NOMO-1 treated with dmso at 0.1 percent for 144 hours (cell line): ENCODE measurements at regions not wholly inside any gene's neighbourhood (a gene's known extent, or its start where the extent isn't known, plus 50 kb on each side); places are given as distances from the start of the nearest gene placed in this dataset.
"Not testable (repeated sequence)": the region's sequence is repeated elsewhere in the genome, so short reads cannot be mapped to it uniquely, and the experiment has no call there.

Source experiments
- DNase-seq: peaks from one replicate; lab custom pipeline; 2025; ENCODE audit not compliant: unreplicated experiment; lab: John Stamatoyannopoulos, UW

GRCh38 chr15:93759629-93760028, 471.7 kb upstream of the MCTP2 start:
- no peak for DNase-seq

DNA sequence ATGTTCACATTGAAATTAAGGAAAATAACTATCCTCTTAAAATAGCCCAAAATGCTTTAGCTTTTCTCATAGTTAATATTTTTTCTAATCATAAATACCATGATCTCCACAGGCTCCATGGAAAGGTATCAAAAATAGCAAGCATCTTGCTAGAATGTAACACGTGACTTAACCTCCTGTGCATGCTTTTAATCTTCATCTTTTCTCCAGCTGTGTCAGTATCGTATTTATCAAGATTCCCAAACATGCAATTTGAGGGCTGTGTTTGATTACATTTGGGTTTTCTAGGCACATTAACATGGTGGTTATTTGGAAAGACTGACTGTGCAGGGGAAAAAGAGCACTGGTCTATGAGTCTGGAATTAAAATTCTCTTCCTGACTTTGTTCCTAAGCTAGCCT, 472.5 kb upstream of the MCTP2 start:
- DNase-seq = no peak

GRCh38 chr15:93748710-93749109, 482.7 kb upstream of the MCTP2 start:
- no peak for DNase-seq

- DNase-seq = not testable (repeated sequence)
Measured at GRCh38 chr15:93734976-93735375, 496.4 kb upstream of the MCTP2 start.

GRCh38 chr15:93730724-93731123, 500.6 kb upstream of the MCTP2 start:
- DNase-seq = no peak

DNA sequence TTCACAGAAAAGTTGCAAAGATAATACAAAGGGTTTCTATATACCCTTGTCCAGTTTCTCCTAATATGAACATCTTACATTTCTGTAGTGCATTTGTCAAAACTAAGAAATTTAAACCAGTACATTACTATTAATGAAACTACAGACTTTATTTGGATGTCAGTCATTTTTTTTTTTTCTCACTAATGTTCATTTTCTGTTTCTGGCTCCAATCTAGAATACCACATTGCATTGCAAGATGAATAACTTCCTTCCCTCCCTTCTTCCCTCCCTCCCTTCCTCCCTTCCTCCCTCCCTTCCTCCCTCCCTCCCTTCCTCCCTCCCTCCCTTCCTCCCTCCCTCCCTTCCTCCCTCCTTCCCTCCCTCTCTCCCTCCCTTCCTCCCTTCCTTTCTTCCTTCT, 509.2 kb upstream of the MCTP2 start:
- no peak for DNase-seq

DNA sequence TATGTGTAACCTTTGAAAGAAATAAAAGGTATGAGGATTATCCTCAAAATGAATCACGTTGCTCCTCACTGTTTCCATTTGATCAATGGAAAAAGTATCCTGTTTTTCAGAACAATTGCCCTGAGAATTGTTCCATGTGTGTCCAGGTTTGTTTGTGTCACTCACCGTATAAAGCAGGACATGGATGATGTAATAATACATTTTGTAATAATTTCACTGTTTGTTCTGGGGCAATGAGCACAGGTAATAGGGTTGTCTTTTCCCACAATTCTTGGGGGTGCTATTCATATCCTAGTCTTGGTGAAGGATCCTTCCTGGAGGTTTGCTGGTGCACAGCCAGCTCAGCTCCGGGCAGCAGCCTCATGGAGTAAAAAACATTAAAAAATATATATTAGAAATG, 510.8 kb upstream of the MCTP2 start:
- no peak for DNase-seq

GRCh38 chr15:93719921-93720351, 511.4 kb upstream of the MCTP2 start:
- DNase-seq = no peak

DNA sequence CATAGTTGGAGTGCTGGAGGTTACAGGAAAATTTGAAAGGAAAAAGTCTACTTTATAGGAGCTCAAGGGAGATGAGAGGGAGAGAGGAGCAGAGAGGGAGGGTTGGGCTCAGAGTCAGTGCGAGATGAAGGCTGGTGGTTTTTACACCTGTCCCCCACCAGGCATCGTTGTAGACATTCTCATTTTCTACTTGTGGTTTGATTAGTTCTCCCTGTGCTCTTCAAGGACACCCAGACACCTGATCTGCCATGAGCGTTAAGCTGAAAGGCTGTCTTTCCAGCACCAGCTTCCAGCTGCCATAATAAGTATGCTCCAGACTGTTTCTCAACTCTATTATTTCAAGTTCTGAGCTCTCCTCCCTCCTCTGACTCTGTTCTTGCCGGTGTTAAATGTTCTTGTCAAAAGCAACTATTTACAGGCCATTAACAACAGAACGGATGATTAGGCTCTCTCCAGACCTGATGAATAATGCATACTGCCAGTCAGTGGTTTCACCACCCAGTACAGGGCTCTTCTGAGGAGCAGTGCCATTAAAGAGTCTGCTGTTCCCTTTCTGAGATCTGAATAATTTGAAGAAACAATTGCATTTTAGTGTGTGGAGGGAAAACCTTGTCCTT, 514.6 kb upstream of the MCTP2 start:
- DNase-seq = no peak

GRCh38 chr15:93709708-93710107, 521.7 kb upstream of the MCTP2 start:
- no peak for DNase-seq

GRCh38 chr15:93708724-93709445, 522.5 kb upstream of the MCTP2 start:
- no peak for DNase-seq

DNA sequence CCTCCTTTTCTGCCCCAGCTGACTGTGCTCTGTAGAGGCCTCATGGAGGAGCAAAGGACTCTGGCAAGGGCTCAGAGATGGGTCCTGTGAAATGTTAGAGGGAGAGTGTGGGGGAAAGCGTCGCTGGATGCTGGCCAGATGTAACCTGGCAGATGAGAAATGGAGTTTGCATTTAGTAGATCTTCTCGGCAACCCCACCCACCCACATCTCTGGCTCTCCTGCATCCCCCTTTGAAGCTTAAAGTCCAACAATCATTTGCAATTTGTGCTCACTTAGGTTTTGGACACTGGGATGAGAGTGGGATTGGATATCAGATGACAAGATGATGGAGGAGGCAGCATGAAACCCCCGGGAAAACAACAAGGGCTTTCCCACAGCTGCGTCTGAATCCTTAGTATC, 523.6 kb upstream of the MCTP2 start:
- DNase-seq = no peak

GRCh38 chr15:93706495-93707292, 524.7 kb upstream of the MCTP2 start:
- no peak for DNase-seq

DNA sequence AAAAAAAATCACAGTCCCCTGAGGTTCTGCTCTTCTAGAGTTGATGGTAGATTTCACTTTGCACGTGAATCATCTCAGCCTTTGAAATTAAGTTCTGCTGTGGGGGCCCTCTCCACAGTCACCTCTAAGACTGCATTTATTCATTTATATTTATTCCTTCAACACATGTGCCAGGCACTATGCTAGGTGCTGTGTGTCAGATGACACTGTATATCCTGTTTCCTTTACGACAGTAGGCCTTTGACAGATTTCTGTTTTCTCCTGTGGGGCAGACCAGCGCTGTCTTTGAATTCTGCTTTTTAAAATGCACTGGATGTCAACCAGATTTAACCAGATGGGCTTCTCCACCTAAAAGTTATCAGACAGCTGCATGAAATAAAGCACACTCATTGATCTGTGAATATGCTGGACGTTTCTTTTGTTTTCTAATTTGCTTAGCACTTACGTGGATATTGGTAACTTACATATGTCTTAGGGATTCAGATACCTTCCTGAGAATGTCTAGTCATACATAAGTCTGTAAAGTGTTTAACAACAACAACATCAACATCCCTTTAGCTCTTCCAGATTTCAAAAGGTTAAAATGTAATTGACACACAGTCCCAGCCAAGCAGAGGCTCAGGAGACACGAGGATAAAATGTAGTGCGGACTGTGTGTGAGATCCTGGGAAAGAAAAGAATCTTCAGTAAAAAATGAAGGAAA, 525.5 kb upstream of the MCTP2 start:
- no peak for DNase-seq

- no peak for DNase-seq
Measured at GRCh38 chr15:93703092-93703739, 528.1 kb upstream of the MCTP2 start.

DNA sequence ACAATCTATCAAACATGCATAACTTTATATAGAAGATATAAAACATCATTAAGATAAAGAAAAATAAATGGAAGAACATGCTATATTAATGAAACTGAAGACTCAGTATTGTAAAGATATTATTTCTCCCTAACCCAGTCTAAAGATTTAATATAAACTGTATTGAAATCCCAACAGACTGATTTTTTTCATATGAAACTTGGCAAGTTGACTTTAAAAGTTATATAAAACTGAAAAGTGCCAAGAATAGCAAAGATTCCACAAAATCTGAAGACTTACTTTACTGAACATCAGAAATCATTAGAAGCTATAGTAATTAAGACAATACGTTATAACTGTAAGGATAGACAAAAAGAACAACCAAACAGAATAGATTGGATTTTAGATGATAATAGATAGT, 531.3 kb upstream of the MCTP2 start:
- no peak for DNase-seq

- no peak for DNase-seq
Measured at GRCh38 chr15:93694033-93694432, 537.3 kb upstream of the MCTP2 start.

- no peak for DNase-seq
Measured at GRCh38 chr15:93683651-93684050, 547.7 kb upstream of the MCTP2 start.

- no peak for DNase-seq
Measured at GRCh38 chr15:93671387-93671943, 559.9 kb upstream of the MCTP2 start.

DNA sequence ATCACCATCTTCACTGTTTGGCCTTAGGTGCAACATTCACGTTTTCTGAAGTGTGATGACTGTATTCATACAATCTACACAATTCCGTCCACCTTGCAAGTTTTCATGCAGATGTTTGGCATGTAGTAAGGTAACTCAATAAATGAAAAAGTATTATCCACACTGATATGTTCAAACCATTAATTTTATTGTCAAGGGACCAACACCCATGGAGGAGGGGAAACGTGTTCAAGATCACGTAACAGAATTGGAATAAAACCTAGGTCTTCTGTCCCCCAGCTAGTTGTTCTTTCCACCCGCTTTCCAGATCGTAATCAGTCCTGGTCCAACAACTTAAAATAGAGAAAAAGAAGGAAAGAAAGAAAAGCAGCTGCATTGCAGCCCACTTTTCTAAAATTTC, 560.4 kb upstream of the MCTP2 start:
- no peak for DNase-seq
